ENCODE measurements at regions not wholly inside any gene's neighbourhood (a gene's known extent, or its start where the extent isn't known, plus 50 kb on each side); places are given as distances from the start of the nearest gene placed in this dataset.

DNA sequence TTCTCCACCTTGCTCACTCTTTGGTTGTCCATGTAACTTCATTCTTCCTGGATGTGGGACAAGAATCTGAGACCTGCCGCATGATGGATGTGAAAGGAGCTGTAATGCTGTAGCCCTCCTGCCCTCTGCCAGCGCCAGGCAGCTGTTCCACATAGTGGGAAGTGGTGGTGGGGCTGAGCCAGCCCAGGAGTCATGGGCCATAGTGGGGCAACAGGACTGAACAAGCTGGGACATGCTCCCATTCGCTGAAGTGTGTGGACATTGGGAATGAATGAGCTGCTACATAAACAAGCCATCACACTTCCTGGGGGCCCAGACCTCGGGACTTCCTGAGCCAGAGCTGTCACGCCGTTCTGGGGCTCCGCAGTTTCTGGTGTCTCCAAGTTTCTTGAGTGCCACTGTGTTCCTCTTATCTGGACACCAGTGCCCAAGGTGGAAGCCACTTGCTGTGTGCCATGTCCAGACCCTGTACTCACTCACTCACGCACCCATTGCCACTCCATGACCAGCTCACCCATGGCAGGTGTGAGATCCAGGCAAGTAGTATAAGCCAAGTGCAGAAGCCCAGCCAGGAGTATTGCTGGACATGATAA, 624.3 kb upstream of the EPHA6 start:
- no peak for DNase-seq (ENCODE audit: low spot score in 2 of 2)
- intact Hi-C loops (cut with DNase I; ENCODE audit: low total_unique reads) = no loop called here
- 89 to 90% methylated on average over 8 of the region's 8 CpGs for WGBS, 2 donors
- no peak overlapping the region for H3K4me3 ChIP-seq (ENCODE audit: low read depth, poor library complexity, severe bottlenecking)
- TF ChIP-seq, protein P1, sequence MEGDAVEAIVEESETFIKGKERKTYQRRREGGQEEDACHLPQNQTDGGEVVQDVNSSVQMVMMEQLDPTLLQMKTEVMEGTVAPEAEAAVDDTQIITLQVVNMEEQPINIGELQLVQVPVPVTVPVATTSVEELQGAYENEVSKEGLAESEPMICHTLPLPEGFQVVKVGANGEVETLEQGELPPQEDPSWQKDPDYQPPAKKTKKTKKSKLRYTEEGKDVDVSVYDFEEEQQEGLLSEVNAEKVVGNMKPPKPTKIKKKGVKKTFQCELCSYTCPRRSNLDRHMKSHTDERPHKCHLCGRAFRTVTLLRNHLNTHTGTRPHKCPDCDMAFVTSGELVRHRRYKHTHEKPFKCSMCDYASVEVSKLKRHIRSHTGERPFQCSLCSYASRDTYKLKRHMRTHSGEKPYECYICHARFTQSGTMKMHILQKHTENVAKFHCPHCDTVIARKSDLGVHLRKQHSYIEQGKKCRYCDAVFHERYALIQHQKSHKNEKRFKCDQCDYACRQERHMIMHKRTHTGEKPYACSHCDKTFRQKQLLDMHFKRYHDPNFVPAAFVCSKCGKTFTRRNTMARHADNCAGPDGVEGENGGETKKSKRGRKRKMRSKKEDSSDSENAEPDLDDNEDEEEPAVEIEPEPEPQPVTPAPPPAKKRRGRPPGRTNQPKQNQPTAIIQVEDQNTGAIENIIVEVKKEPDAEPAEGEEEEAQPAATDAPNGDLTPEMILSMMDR (IDR thresholded peaks at IDR 0.05) = no peak
- no peak for TF ChIP-seq POLR2A (IDR thresholded peaks at IDR 0.05)

DNA sequence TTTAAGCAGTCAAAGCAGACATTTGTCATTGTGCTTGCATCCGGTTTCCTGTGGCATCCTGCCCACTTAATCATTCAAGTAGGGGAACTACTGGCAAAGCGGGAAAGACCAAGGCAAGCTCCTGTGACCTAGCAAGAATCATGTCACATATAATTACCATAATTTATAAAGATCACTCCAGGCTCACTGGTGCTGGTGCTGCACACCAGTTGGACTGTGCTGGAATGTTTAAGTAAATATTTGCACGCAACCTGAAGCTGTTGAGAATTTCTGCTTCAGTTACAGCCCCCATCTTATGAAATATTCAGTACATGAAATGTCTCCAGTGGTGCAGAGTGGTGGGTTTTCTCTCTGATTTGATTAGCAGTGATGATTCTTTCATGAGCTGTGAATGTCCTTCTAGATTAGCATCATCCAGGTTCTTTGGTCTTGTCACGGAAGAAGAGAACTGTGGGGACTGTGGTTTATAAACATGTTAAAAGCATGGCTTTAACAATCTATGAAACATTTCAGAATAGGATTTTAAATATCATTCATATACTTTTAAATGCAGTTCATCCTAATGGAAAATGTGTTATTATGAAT, 621.3 kb upstream of the EPHA6 start:
- intact Hi-C loops (cut with DNase I; ENCODE audit: low total_unique reads) = no loop called here
- TF ChIP-seq, protein P1 (IDR thresholded peaks at IDR 0.05) = no peak
- no peak for TF ChIP-seq POLR2A (IDR thresholded peaks at IDR 0.05)
- WGBS, 2 donors = 68 to 72% methylated on average over 4 of the region's 4 CpGs
- no peak for DNase-seq (ENCODE audit: low spot score in 2 of 2)
- H3K4me3 ChIP-seq (ENCODE audit: low read depth, poor library complexity, severe bottlenecking) = no peak overlapping the region

DNA sequence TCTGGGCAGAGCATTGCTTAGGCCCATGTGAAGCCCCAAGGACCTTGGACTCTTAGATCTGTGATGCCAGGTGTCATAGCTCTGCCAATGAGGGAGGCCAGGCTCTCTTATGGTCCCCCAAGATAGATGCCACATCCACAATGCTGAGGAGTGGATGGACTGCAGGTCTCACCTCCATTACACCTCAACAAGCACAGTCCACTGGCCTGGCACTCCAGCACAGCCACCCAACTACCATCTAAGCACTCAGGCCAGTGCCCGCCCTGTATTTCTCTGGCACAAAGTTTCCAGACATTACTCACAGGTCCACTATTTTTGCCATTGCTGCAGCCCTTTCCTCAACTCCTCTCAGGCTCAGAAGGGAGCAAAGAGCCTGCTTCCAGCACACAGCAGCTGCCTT, 613.5 kb upstream of the EPHA6 start:
- 73 to 80% methylated on average over 1 of the region's 1 CpG for WGBS, 2 donors
- TF ChIP-seq, protein P1 (IDR thresholded peaks at IDR 0.05) = no peak
- no peak for TF ChIP-seq POLR2A (IDR thresholded peaks at IDR 0.05)
- H3K4me3 ChIP-seq (ENCODE audit: low read depth, poor library complexity, severe bottlenecking) = no peak overlapping the region
- intact Hi-C loops (cut with DNase I; ENCODE audit: low total_unique reads) = no loop called here
- DNase-seq (ENCODE audit: low spot score in 2 of 2) = no peak

DNA sequence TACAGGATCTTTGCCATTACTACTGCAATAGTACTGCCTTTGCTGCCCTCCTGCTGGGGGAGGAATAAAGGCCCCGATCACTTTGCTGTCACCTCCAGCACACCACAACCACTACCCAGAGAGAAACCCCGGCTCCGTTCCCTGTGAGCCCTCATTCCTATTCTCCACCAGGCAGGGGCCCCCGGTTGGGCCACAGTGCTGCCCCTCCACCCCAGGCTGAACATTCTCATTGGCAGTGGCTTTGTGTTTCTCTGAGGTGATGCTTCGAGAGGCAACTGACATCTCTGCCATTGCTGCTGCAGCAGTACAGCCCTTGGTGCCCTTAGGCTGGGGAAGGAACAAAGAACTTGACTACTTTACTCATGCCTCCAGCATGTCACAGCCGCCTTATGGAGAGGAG, 612.9 kb upstream of the EPHA6 start:
- TF ChIP-seq, protein P1 (IDR thresholded peaks at IDR 0.05) = no peak
- no peak for TF ChIP-seq POLR2A (IDR thresholded peaks at IDR 0.05)
- WGBS, 2 donors = 83 to 93% methylated on average over 6 of the region's 6 CpGs
- no peak overlapping the region for H3K4me3 ChIP-seq (ENCODE audit: low read depth, poor library complexity, severe bottlenecking)
- peak in 1 of 2 donors; percentile 64 for DNase-seq (ENCODE audit: low spot score in 2 of 2)
- intact Hi-C loops (cut with DNase I; ENCODE audit: low total_unique reads) = no loop called here

DNA sequence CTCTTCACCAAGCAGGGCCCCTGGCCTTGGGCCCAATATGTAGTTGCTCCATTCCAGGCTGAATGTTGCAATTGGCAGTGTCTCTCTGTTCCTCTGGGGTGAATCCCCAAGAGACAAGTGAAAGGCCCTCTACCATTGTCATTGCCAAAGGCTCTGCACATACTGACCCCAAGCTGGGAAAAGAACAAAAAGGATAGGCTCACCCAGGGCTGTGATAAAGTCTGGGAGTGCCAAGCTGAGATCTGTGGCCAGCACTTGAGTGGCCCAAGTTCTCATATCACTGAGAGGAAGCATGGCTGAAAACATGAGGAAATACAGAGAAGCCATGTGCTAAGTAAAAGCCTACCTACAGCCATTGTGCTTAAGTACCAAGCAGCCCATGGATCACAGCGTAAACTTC, 612.2 kb upstream of the EPHA6 start:
- 85 to 100% methylated on average over 1 of the region's 1 CpG for WGBS, 2 donors
- intact Hi-C loops (cut with DNase I; ENCODE audit: low total_unique reads) = no loop called here
- DNase-seq (ENCODE audit: low spot score in 2 of 2) = no peak
- H3K4me3 ChIP-seq (ENCODE audit: low read depth, poor library complexity, severe bottlenecking) = no peak overlapping the region
- TF ChIP-seq, protein P1 (IDR thresholded peaks at IDR 0.05) = no peak
- TF ChIP-seq POLR2A (IDR thresholded peaks at IDR 0.05) = no peak

DNA sequence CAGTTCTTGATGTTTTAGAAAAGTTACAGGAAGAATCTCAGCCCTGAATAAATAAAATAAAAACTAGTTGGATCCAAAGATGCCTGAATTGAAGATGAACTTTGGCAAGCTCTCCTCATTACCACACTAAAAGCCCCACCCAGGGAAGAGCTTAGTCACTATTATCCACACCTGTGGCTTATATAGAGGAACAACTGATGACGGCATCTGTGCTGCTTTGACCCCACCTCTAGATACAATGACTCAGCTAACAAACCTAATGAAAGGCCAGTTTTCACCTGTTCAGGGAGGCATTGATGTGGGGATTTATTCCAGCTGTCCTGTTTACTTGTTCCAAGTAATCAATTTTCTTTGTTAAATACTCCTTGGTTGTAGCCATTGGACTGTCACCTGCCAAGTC, 604.7 kb upstream of the EPHA6 start:
- TF ChIP-seq, protein P1 (IDR thresholded peaks at IDR 0.05) = no peak
- no peak for TF ChIP-seq POLR2A (IDR thresholded peaks at IDR 0.05)
- no peak overlapping the region for H3K4me3 ChIP-seq (ENCODE audit: low read depth, poor library complexity, severe bottlenecking)
- no peak for DNase-seq (ENCODE audit: low spot score in 2 of 2)
- WGBS, 2 donors = 26 to 80% methylated on average over 1 of the region's 1 CpG
- intact Hi-C loops (cut with DNase I; ENCODE audit: low total_unique reads) = no loop called here
